ENCODE measurements at regions not wholly inside any gene's neighbourhood (a gene's known extent, or its start where the extent isn't known, plus 50 kb on each side); places are given as distances from the start of the nearest gene placed in this dataset.

DNA sequence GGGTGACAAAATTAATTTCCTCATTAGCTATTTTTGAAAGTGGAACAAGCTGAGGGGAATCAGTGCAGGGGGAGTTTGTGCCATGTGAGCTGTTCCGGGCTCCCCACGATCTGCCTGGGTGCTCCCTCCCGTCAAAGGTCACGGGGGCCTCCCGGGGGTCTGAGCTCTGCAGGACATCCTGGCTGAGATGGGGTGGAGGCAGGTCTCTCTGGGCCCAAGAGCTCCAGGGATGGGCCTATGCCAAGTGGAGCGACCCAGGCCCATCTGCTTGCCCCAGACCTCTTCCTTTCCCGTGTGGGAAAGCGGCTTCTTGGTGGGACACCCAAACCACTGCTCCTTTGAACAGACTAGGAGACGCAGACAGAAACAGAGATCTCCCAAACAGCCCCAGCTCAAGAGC, 143.3 kb upstream of the ID2 start:
- Histone ChIP-seq H3K4me3 (ENCODE audit: low read length in 3 of 3) (no peak overlapping the region), H3K36me3 (ENCODE audit: control insufficient read depth in 3 of 3, insufficient read depth in 3 of 3, low read length in 3 of 3) (no peaks in the 10 kb centered on the region), H3K27me3 (ENCODE audit: control insufficient read depth in 3 of 3, insufficient read depth in 3 of 3, low read length in 3 of 3) (peaks cover 0 to 3% (median 0%) of the 10 kb centered on the region in 3 donors), H3K4me1 (ENCODE audit: control insufficient read depth in 3 of 3, insufficient read depth in 3 of 3, low read length in 3 of 3) (peaks cover 24 to 44% (median 34%) of the 10 kb centered on the region in 3 donors), H3K9ac (ENCODE audit: low read depth in 1 of 3, low read length in 3 of 3) (no peak overlapping the region), H3K27ac (ENCODE audit: low read depth, low read length) (no peak overlapping the region), H3K9me3 (ENCODE audit: control insufficient read depth in 3 of 3, low read length in 3 of 3) (no peaks in the 10 kb centered on the region)

GRCh38 chr2:8538931-8539621, 142.8 kb upstream of the ID2 start:
- H3K36me3 ChIP-seq (ENCODE audit: control insufficient read depth in 3 of 3, insufficient read depth in 3 of 3, low read length in 3 of 3): no peaks in the 10 kb centered on the region
- H3K4me3 ChIP-seq (ENCODE audit: low read length in 3 of 3): no peak overlapping the region
- peaks cover 27 to 45% (median 37%) of the 10 kb centered on the region in 3 donors for H3K4me1 ChIP-seq (ENCODE audit: control insufficient read depth in 3 of 3, insufficient read depth in 3 of 3, low read length in 3 of 3)
- peaks cover 0 to 3% (median 0%) of the 10 kb centered on the region in 3 donors for H3K27me3 ChIP-seq (ENCODE audit: control insufficient read depth in 3 of 3, insufficient read depth in 3 of 3, low read length in 3 of 3)
- no peak overlapping the region for H3K27ac ChIP-seq (ENCODE audit: low read depth, low read length)
- no peak overlapping the region for H3K9ac ChIP-seq (ENCODE audit: low read depth in 1 of 3, low read length in 3 of 3)
- no peaks in the 10 kb centered on the region for H3K9me3 ChIP-seq (ENCODE audit: control insufficient read depth in 3 of 3, low read length in 3 of 3)

GRCh38 chr2:8539743-8540551, 141.9 kb upstream of the ID2 start:
- Histone ChIP-seq H3K9ac (ENCODE audit: low read depth in 1 of 3, low read length in 3 of 3) (no peak overlapping the region), H3K36me3 (ENCODE audit: control insufficient read depth in 3 of 3, insufficient read depth in 3 of 3, low read length in 3 of 3) (no peaks in the 10 kb centered on the region), H3K27me3 (ENCODE audit: control insufficient read depth in 3 of 3, insufficient read depth in 3 of 3, low read length in 3 of 3) (peaks cover 0 to 3% (median 0%) of the 10 kb centered on the region in 3 donors), H3K9me3 (ENCODE audit: control insufficient read depth in 3 of 3, low read length in 3 of 3) (no peaks in the 10 kb centered on the region), H3K27ac (ENCODE audit: low read depth, low read length) (peak overlapping the region; percentile 5), H3K4me3 (ENCODE audit: low read length in 3 of 3) (no peak overlapping the region), H3K4me1 (ENCODE audit: control insufficient read depth in 3 of 3, insufficient read depth in 3 of 3, low read length in 3 of 3) (peaks cover 31 to 44% (median 44%) of the 10 kb centered on the region in 3 donors)

GRCh38 chr2:8540552-8541055, 141.3 kb upstream of the ID2 start:
- H3K4me1 ChIP-seq (ENCODE audit: control insufficient read depth in 3 of 3, insufficient read depth in 3 of 3, low read length in 3 of 3): peaks cover 30 to 44% (median 38%) of the 10 kb centered on the region in 3 donors
- H3K9ac ChIP-seq (ENCODE audit: low read depth in 1 of 3, low read length in 3 of 3): no peak overlapping the region
- peaks cover 0 to 3% (median 0%) of the 10 kb centered on the region in 3 donors for H3K27me3 ChIP-seq (ENCODE audit: control insufficient read depth in 3 of 3, insufficient read depth in 3 of 3, low read length in 3 of 3)
- H3K27ac ChIP-seq (ENCODE audit: low read depth, low read length): peak overlapping the region; percentile 5
- no peaks in the 10 kb centered on the region for H3K36me3 ChIP-seq (ENCODE audit: control insufficient read depth in 3 of 3, insufficient read depth in 3 of 3, low read length in 3 of 3)
- no peaks in the 10 kb centered on the region for H3K9me3 ChIP-seq (ENCODE audit: control insufficient read depth in 3 of 3, low read length in 3 of 3)
- no peak overlapping the region for H3K4me3 ChIP-seq (ENCODE audit: low read length in 3 of 3)

- H3K36me3 ChIP-seq (ENCODE audit: control insufficient read depth in 3 of 3, insufficient read depth in 3 of 3, low read length in 3 of 3): no peaks in the 10 kb centered on the region
- no peak overlapping the region for H3K27ac ChIP-seq (ENCODE audit: low read depth, low read length)
- H3K4me3 ChIP-seq (ENCODE audit: low read length in 3 of 3): no peak overlapping the region
- H3K4me1 ChIP-seq (ENCODE audit: control insufficient read depth in 3 of 3, insufficient read depth in 3 of 3, low read length in 3 of 3): peaks cover 25 to 38% (median 33%) of the 10 kb centered on the region in 3 donors
- peaks cover 0 to 3% (median 0%) of the 10 kb centered on the region in 3 donors for H3K27me3 ChIP-seq (ENCODE audit: control insufficient read depth in 3 of 3, insufficient read depth in 3 of 3, low read length in 3 of 3)
- H3K9ac ChIP-seq (ENCODE audit: low read depth in 1 of 3, low read length in 3 of 3): no peak overlapping the region
- no peaks in the 10 kb centered on the region for H3K9me3 ChIP-seq (ENCODE audit: control insufficient read depth in 3 of 3, low read length in 3 of 3)
These were observed 140.6 kb upstream of the ID2 start for GRCh38 chr2:8541223-8541622.

- Histone ChIP-seq H3K9me3 (ENCODE audit: control insufficient read depth in 3 of 3, low read length in 3 of 3) (no peaks in the 10 kb centered on the region), H3K4me3 (ENCODE audit: low read length in 3 of 3) (no peak overlapping the region), H3K4me1 (ENCODE audit: control insufficient read depth in 3 of 3, insufficient read depth in 3 of 3, low read length in 3 of 3) (peaks cover 24 to 34% (median 28%) of the 10 kb centered on the region in 3 donors), H3K9ac (ENCODE audit: low read depth in 1 of 3, low read length in 3 of 3) (no peak overlapping the region), H3K36me3 (ENCODE audit: control insufficient read depth in 3 of 3, insufficient read depth in 3 of 3, low read length in 3 of 3) (no peaks in the 10 kb centered on the region), H3K27me3 (ENCODE audit: control insufficient read depth in 3 of 3, insufficient read depth in 3 of 3, low read length in 3 of 3) (peaks cover 0 to 3% (median 0%) of the 10 kb centered on the region in 3 donors), H3K27ac (ENCODE audit: low read depth, low read length) (no peak overlapping the region)
These were observed 140.2 kb upstream of the ID2 start for GRCh38 chr2:8541636-8542035.

GRCh38 chr2:8542381-8543059, 139.3 kb upstream of the ID2 start:
- Histone ChIP-seq H3K4me1 (ENCODE audit: control insufficient read depth in 3 of 3, insufficient read depth in 3 of 3, low read length in 3 of 3) (peaks cover 16 to 25% (median 20%) of the 10 kb centered on the region in 3 donors), H3K9ac (ENCODE audit: low read depth in 1 of 3, low read length in 3 of 3) (no peak overlapping the region), H3K9me3 (ENCODE audit: control insufficient read depth in 3 of 3, low read length in 3 of 3) (no peaks in the 10 kb centered on the region), H3K27ac (ENCODE audit: low read depth, low read length) (peak overlapping the region; percentile 65), H3K4me3 (ENCODE audit: low read length in 3 of 3) (no peak overlapping the region), H3K36me3 (ENCODE audit: control insufficient read depth in 3 of 3, insufficient read depth in 3 of 3, low read length in 3 of 3) (no peaks in the 10 kb centered on the region), H3K27me3 (ENCODE audit: control insufficient read depth in 3 of 3, insufficient read depth in 3 of 3, low read length in 3 of 3) (peaks cover 0 to 3% (median 0%) of the 10 kb centered on the region in 3 donors)

DNA sequence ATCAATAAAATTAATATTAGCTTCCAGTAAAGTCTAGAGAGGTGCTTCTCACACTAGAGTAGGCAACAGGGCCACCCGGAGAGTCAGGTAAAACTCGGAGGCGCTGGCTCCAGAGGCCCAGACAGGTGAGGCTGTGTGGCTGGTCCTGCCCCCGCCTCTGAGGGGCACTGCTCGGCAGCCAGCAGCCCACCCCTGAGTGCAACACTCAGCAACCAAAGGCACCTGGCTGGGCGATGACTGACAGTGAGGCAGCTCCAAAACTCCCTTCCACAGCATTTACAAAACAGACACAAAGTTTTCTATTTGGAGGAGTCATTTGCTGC, 138.8 kb upstream of the ID2 start:
- H3K27ac ChIP-seq (ENCODE audit: low read depth, low read length): peak overlapping the region; percentile 65
- H3K9ac ChIP-seq (ENCODE audit: low read depth in 1 of 3, low read length in 3 of 3): no peak overlapping the region
- peaks cover 15 to 23% (median 17%) of the 10 kb centered on the region in 3 donors for H3K4me1 ChIP-seq (ENCODE audit: control insufficient read depth in 3 of 3, insufficient read depth in 3 of 3, low read length in 3 of 3)
- H3K4me3 ChIP-seq (ENCODE audit: low read length in 3 of 3): no peak overlapping the region
- H3K36me3 ChIP-seq (ENCODE audit: control insufficient read depth in 3 of 3, insufficient read depth in 3 of 3, low read length in 3 of 3): no peaks in the 10 kb centered on the region
- H3K27me3 ChIP-seq (ENCODE audit: control insufficient read depth in 3 of 3, insufficient read depth in 3 of 3, low read length in 3 of 3): peaks cover 0 to 3% (median 0%) of the 10 kb centered on the region in 3 donors
- H3K9me3 ChIP-seq (ENCODE audit: control insufficient read depth in 3 of 3, low read length in 3 of 3): no peaks in the 10 kb centered on the region

GRCh38 chr2:8543383-8544170, 138.3 kb upstream of the ID2 start:
- Histone ChIP-seq H3K9me3 (ENCODE audit: control insufficient read depth in 3 of 3, low read length in 3 of 3) (no peaks in the 10 kb centered on the region), H3K27me3 (ENCODE audit: control insufficient read depth in 3 of 3, insufficient read depth in 3 of 3, low read length in 3 of 3) (peaks cover 0 to 3% (median 0%) of the 10 kb centered on the region in 3 donors), H3K36me3 (ENCODE audit: control insufficient read depth in 3 of 3, insufficient read depth in 3 of 3, low read length in 3 of 3) (no peaks in the 10 kb centered on the region), H3K27ac (ENCODE audit: low read depth, low read length) (peak overlapping the region; percentile 65), H3K4me3 (ENCODE audit: low read length in 3 of 3) (no peak overlapping the region), H3K4me1 (ENCODE audit: control insufficient read depth in 3 of 3, insufficient read depth in 3 of 3, low read length in 3 of 3) (peaks cover 15 to 23% (median 17%) of the 10 kb centered on the region in 3 donors), H3K9ac (ENCODE audit: low read depth in 1 of 3, low read length in 3 of 3) (peak overlapping the region in 2 of 3 donors; percentile 23 to 62)
